Endothelial cell of umbilical vein (primary cell): ENCODE measurements at regions not wholly inside any gene's neighbourhood (a gene's known extent, or its start where the extent isn't known, plus 50 kb on each side); places are given as distances from the start of the nearest gene placed in this dataset.

Experiments
- BruUV-seq: library from RNA; stranded (reverse); fragments of 400-500 nt; replicated peaks from 2 replicates; lab custom pipeline; 2021; lab: Mats Ljungman, UMichigan
- CTCF ChIA-PET: fragments of 300-600, 350-600 bp; sonication (Branson Sonifier 250); formaldehyde crosslinking; loops from one replicate; lab custom pipeline; 2021; ENCODE audit warnings: antibody characterized with exemption, inconsistent platforms; lab: Charles Lee
- POLR2A ChIA-PET: fragments of 300-600, 350-600 bp; sonication (Branson Sonifier 250); formaldehyde crosslinking; loops from one replicate; lab custom pipeline; 2021; ENCODE audit warnings: antibody characterized with exemption, inconsistent platforms; lab: Charles Lee
- DNase-seq: peaks from one replicate; pipeline ENCODE4 v3.0.0-alpha.2; 2011; ENCODE audit warnings: low read depth, low spot score
- FAIRE-seq: peaks from 2 replicates; lab custom pipeline; 2011; peaks lifted over from hg19 to GRCh38; lab: Jason Lieb, UNC
- H2AFZ ChIP-seq: 2 replicates; pipeline ENCODE4 v1.6.0; 2012; ENCODE audit warnings: low read depth, low read length, control low read depth, inconsistent platforms
- H3K27ac ChIP-seq: 2 replicates; pipeline ENCODE4 v1.5.1; 2011; ENCODE audit warnings: low read depth, mild to moderate bottlenecking, control low read depth, low read length, moderate library complexity; ENCODE audit not compliant: insufficient read depth
- H3K27me3 ChIP-seq, 2 experiments: 2 replicates each; pipeline versions ENCODE4 v1.6.0 to v1.6.1; 2011; ENCODE audit warnings: low read length in 2 of 2, mixed read lengths in 1 of 2; ENCODE audit not compliant: control insufficient read depth in 2 of 2, insufficient read depth in 2 of 2
- H3K36me3 ChIP-seq, 2 experiments: 2 replicates in 1 of 2; 3 replicates in 1 of 2; pipeline ENCODE4 v1.5.1; 2011; ENCODE audit warnings: low read length in 2 of 2, mild to moderate bottlenecking in 1 of 2, moderate library complexity in 1 of 2; ENCODE audit not compliant: control insufficient read depth in 2 of 2, insufficient read depth in 2 of 2; ENCODE audit errors: extremely low read depth in 1 of 2
- H3K4me1 ChIP-seq: 3 replicates; pipeline ENCODE4 v1.5.1; 2011; ENCODE audit warnings: mild to moderate bottlenecking, low read length; ENCODE audit not compliant: control insufficient read depth, insufficient read depth; ENCODE audit errors: extremely low read depth
- H3K4me2 ChIP-seq: 2 replicates; pipeline ENCODE4 v1.6.1; 2011; ENCODE audit warnings: low read length, control low read depth, mixed read lengths; ENCODE audit not compliant: insufficient read depth
- H3K4me3 ChIP-seq, 3 experiments: fragments of 200-600 bp in 1 of 3; sonication (generic), shearing (Covaris generic) in 1 of 3; replicated peaks in 1 of 3; 2 replicates each; pipeline ENCODE4 v1.5.1; 2011 to 2016; ENCODE audit warnings: control low read depth in 3 of 3, low read length in 3 of 3, mild to moderate bottlenecking in 2 of 3, inconsistent platforms in 1 of 3, low read depth in 1 of 3, moderate library complexity in 1 of 3; ENCODE audit not compliant: insufficient read depth in 1 of 3
- H3K79me2 ChIP-seq: 2 replicates; pipeline ENCODE4 v1.6.0; 2012; ENCODE audit warnings: low read length, inconsistent platforms; ENCODE audit not compliant: control insufficient read depth, insufficient read depth
- H3K9ac ChIP-seq: replicated peaks from 2 replicates; pipeline ENCODE3; 2011; ENCODE audit warnings: low read length, control low read depth; ENCODE audit not compliant: insufficient read depth; ENCODE audit errors: extremely low read depth
- H3K9me1 ChIP-seq: replicated peaks from 3 replicates; pipeline ENCODE4 v1.6.0; 2011; ENCODE audit warnings: mild to moderate bottlenecking, low read length; ENCODE audit not compliant: control insufficient read depth, insufficient read depth; ENCODE audit errors: extremely low read depth
- H3K9me3 ChIP-seq: replicated peaks from 2 replicates; pipeline ENCODE4 v1.5.1; 2012; ENCODE audit warnings: low read length, inconsistent platforms; ENCODE audit not compliant: control insufficient read depth, insufficient read depth
- H4K20me1 ChIP-seq: replicated peaks from 2 replicates; pipeline ENCODE3; 2011; ENCODE audit warnings: mild to moderate bottlenecking, low read length; ENCODE audit not compliant: control insufficient read depth, insufficient read depth; ENCODE audit errors: extremely low read depth
- EZH2 ChIP-seq: IDR thresholded peaks from 2 replicates; pipeline ENCODE4 v1.6.1; 2012; ENCODE audit warnings: borderline replicate concordance, low read depth, mild to moderate bottlenecking, moderate library complexity, low read length, inconsistent platforms; ENCODE audit not compliant: severe bottlenecking
- FOS ChIP-seq: IDR thresholded peaks from 2 replicates; pipeline ENCODE4 v1.6.1; 2011; ENCODE audit warnings: mild to moderate bottlenecking, low read length, moderate library complexity, borderline replicate concordance; ENCODE audit not compliant: insufficient read depth
- GATA2 ChIP-seq: IDR thresholded peaks from 2 replicates; pipeline ENCODE4 v1.7.0; 2011; ENCODE audit warnings: low read depth, mild to moderate bottlenecking, moderate library complexity, mixed read lengths, low read length; ENCODE audit not compliant: insufficient read length, insufficient read depth
- JUN ChIP-seq: IDR thresholded peaks from 2 replicates; pipeline ENCODE4 v1.6.1; 2011; ENCODE audit warnings: borderline replicate concordance, low read depth; ENCODE audit not compliant: insufficient read length, insufficient read depth
- MYC ChIP-seq: IDR thresholded peaks from one replicate; pipeline ENCODE4 v1.6.1; 2011; ENCODE audit warnings: mild to moderate bottlenecking, low read depth, low read length
- POLR2A ChIP-seq: IDR thresholded peaks from 2 replicates; pipeline ENCODE4 v1.6.1; 2012; ENCODE audit warnings: low read depth, mild to moderate bottlenecking, control low read depth, low read length
- POLR2AphosphoS5 ChIP-seq: IDR thresholded peaks from 2 replicates; pipeline ENCODE4 v1.6.1; 2012; ENCODE audit warnings: low read depth, mild to moderate bottlenecking, control low read depth, low read length, moderate library complexity; ENCODE audit not compliant: insufficient read depth
- dilution Hi-C: fragments of 300-500 bp; cut with MboI; formaldehyde crosslinking; loops from one replicate; pipeline ENCODE4 v1.15.0; 2019; ENCODE audit warnings: low sequenced_read_pairs; ENCODE audit not compliant: extremely low pct_ligation_motif_present
- intact Hi-C: fragments of 100-400 bp; cut with micrococcal nuclease; formaldehyde crosslinking; loops from one replicate; pipeline ENCODE4 v1.10.0; 2022
- TF ChIP-seq, protein P1 (sequence below), 2 donors: IDR thresholded peaks; 1 replicate in 1 of 2; 2 replicates in 1 of 2; pipeline ENCODE4 v1.5.1; 2011; ENCODE audit warnings: low read length in 2 of 2, mild to moderate bottlenecking in 2 of 2, moderate library complexity in 2 of 2, control low read depth in 1 of 2, inconsistent platforms in 1 of 2, low read depth in 1 of 2; ENCODE audit not compliant: insufficient read depth in 1 of 2; ENCODE audit errors: extremely low read depth in 1 of 2
- TF ChIP-seq, protein P2 (sequence below): IDR thresholded peaks from 2 replicates; pipeline ENCODE4 v1.6.1; 2011; ENCODE audit not compliant: insufficient read depth, insufficient read length

- H3K9me3 ChIP-seq = peaks cover 4% of the 10 kb centered on the region
- no peaks in the 10 kb centered on the region for H4K20me1 ChIP-seq
- DNase-seq (no peak), FAIRE-seq (no peak)
- H3K27ac ChIP-seq = no peak overlapping the region
- ChIA-PET POLR2A (no interaction called here), CTCF (no interaction called here)
- intact Hi-C loops = no loop called here
- H3K27me3 ChIP-seq = no peaks in the 10 kb centered on the region
- no peak overlapping the region for H3K9ac ChIP-seq
- no TSS peak for BruUV-seq
- H3K9me1 ChIP-seq = no peaks in the 10 kb centered on the region
- dilution Hi-C loops = no loop called here
- no peaks in the 10 kb centered on the region for H3K36me3 ChIP-seq
- no peak overlapping the region for H3K4me3 ChIP-seq
- H3K79me2 ChIP-seq = no peaks in the 10 kb centered on the region
- no peak overlapping the region for H2AFZ ChIP-seq
- H3K4me2 ChIP-seq = no peak overlapping the region
- H3K4me1 ChIP-seq = no peaks in the 10 kb centered on the region
- TF ChIP-seq POLR2A (no peak), EZH2 (no peak), FOS (no peak), MYC (no peak), GATA2 (no peak), POLR2AphosphoS5 (no peak), JUN (no peak)
- TF ChIP-seq, protein P1, sequence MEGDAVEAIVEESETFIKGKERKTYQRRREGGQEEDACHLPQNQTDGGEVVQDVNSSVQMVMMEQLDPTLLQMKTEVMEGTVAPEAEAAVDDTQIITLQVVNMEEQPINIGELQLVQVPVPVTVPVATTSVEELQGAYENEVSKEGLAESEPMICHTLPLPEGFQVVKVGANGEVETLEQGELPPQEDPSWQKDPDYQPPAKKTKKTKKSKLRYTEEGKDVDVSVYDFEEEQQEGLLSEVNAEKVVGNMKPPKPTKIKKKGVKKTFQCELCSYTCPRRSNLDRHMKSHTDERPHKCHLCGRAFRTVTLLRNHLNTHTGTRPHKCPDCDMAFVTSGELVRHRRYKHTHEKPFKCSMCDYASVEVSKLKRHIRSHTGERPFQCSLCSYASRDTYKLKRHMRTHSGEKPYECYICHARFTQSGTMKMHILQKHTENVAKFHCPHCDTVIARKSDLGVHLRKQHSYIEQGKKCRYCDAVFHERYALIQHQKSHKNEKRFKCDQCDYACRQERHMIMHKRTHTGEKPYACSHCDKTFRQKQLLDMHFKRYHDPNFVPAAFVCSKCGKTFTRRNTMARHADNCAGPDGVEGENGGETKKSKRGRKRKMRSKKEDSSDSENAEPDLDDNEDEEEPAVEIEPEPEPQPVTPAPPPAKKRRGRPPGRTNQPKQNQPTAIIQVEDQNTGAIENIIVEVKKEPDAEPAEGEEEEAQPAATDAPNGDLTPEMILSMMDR (IDR thresholded peaks at IDR 0.05; ENCODE audit: extremely low read depth in 1 of 2, insufficient read depth in 1 of 2, low read depth in 1 of 2, low read length in 2 of 2) = no peak
- TF ChIP-seq, protein P2, sequence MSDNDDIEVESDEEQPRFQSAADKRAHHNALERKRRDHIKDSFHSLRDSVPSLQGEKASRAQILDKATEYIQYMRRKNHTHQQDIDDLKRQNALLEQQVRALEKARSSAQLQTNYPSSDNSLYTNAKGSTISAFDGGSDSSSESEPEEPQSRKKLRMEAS = no peak
Observed at GRCh38 chr4:14362385-14362784, 639.9 kb upstream of the CPEB2 start.
